ENCODE measurements at regions not wholly inside any gene's neighbourhood (a gene's known extent, or its start where the extent isn't known, plus 50 kb on each side); places are given as distances from the start of the nearest gene placed in this dataset.
A peak's percentile ranks its signal among the peaks of the same experiment; 100 is the strongest.

GRCh38 chr14:105843444-105844046, 317.2 kb downstream of the TMEM121 start:
- DNase-seq (ENCODE audit: low spot score) = no peak

GRCh38 chr14:105844047-105844630, 317.8 kb downstream of the TMEM121 start:
- DNase-seq (ENCODE audit: low spot score) = peak; percentile 7

DNA sequence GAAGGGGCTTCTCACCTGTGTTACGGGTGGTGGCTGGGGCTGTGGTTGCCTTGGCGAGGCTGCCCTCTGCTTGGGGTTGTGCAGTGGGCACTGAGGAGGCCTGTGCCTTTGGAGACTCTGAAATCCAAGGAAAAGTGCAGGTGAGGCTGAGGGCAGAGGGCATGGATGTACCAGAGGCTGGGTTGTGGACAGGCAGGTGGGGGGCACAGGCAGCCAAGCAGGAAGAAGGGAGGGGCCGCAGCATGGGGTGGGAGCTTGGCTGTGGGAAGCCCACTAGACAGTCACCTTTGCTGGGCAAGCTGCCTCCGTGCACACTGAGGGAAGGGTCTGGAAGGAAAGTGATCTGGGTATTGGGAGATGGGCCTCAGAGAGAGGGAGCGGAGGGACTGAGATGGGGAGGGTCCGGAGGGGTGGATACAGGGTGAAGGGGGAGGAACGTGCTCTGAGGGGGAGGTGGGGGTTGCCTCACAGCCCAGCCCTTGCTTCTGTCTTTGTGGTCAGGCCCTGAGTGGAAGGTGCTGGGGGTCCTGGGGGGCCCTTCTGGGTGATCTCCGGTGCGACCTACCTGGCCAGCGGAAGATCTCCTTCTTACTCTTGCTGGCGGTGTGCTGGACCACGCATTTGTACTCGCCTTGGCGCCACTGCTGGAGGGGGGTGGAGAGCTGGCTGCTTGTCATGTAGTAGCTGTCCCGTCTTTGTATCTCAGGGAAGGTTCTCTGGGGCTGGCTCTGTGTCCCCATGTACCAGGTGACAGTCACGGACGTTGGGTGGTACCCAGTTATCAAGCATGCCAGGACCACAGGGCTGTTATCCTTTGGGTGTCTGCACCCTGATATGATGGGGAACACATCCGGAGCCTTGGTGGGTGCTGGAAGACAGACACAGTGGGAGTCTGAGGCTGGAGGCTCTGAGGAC, 318.7 kb downstream of the TMEM121 start:
- DNase-seq (ENCODE audit: low spot score) = peak; percentile 5

- DNase-seq (ENCODE audit: low spot score) = no peak
Measured at GRCh38 chr14:105845725-105846309, 319.4 kb downstream of the TMEM121 start.

- no peak for DNase-seq (ENCODE audit: low spot score)
Measured at GRCh38 chr14:105846312-105846711, 319.9 kb downstream of the TMEM121 start.

DNA sequence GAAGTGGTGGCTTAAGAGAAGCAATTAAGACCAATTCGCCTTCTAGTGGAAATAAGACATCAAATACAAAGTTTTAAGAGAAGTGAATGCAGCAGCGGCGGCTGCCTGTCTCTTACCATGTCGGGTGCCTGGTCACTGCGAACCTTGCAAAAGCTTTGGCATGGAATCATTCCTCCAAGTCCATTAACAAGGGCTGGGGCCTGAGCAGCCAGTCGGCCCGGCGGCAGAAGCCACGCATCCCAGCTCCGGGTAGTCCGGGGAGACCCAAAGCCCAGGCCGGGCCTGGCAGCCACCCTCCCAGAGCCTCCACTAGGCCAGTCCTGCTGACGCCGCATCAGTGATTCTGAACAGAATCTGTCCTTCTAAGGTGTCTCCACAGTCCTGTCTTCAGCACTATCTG, 321.0 kb downstream of the TMEM121 start:
- no peak for DNase-seq (ENCODE audit: low spot score)

- no peak for DNase-seq (ENCODE audit: low spot score)
Measured at GRCh38 chr14:105848570-105848969, 322.2 kb downstream of the TMEM121 start.

- DNase-seq (ENCODE audit: low spot score) = peak; percentile 5
Measured at GRCh38 chr14:105849933-105850626, 323.7 kb downstream of the TMEM121 start.

DNA sequence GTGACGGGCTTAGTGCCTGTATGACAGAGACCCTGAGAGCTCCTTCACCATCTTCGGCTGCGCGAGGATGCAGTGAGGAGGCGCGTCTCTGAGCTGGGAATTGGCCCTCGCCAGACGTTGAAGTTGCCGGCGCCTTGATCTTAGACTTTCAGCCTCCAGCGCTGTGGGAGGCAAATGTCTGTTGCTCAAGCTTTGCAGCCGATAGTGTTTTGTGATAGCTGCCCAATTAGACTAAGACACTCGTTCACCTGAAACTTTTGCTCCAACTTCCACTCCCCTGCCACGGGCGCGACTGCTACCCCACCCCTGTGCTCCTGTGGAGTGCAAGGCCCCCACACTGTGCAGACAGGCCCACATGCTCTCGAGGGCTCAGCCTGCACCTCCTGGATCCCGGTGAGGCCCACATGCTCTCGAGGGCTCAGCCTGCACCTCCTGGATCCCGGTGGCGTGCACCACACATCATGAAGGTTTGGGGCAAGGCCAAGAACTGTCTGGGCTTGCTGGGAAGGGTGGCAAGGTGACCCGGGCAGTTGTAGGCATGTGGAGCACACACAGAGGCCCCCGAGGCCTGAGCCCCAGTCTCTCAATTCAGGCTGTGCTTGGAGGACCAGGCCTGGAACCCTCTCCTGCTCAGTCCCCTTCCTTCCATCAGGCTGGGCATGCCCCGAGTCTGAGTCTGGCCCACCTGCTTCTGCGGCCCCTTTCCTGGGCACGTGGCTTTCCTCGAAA, 324.6 kb downstream of the TMEM121 start:
- peak; percentile 6 for DNase-seq (ENCODE audit: low spot score)

DNA sequence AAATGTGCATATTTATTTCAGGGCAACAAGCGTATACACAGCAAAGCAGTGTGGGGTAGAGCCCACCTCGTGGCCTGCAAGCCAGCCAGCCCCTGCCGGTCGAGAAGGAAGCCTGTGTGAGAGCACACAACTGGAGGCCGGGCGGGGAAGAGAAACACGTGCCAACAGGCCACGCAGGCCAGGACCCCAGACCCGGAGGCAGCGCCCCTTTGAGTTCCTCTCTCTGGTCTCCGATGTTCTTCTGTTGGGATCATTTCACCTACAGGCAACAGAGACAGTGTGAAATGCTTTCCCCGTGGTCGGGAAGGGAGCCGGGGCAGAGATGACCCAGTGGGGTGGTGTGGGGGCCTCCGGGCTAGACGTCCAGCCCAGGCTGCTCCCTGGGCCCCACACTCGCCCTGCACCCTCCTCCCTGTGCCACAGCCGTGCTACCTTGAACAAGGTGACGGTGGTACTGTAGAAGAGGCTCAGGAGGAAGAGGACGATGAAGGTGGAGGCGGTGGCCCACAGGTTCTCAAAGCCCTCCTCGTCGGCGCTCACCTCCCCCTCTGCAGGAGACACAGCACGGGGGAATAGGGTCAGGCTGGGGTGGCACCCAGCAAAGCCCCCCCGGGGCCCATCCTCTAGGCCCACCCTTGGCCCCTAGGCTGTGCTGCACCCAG, 325.5 kb downstream of the TMEM121 start:
- no peak for DNase-seq (ENCODE audit: low spot score)

DNA sequence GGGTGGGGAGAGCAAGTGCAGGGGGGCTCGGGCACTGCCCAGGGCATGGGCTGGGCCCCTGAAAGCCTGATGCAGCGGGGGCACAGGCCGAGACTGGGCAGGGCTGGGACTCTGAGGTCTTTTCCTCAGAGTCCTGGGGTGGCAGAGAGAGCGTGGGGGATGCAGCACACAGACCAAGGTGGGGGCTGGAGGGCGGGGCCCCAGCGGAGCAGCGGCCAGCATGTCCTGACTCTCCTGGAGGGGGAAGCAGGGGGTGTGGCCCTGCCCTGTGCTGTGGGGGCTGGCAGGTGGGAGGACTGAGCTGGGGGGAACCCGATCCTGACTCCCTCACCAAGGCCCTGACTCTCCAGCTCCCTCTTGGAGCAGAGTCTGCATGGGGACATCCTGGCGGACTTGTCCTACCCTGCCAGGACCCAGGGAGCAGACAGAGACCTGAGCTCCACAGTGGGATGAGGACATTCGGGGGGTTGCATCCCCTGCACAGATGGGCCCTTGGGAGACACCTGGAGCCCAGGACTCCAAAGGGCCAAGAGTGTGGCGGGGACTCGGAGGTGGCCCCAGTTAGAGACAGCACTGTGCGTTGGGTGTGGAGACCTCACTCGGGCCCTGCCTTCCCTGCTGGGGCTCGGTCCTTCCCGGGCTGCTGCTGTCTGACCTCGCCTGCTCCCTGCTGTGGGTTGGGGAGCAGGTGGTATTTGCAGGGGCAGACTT, 326.1 kb downstream of the TMEM121 start:
- DNase-seq (ENCODE audit: low spot score) = no peak

DNA sequence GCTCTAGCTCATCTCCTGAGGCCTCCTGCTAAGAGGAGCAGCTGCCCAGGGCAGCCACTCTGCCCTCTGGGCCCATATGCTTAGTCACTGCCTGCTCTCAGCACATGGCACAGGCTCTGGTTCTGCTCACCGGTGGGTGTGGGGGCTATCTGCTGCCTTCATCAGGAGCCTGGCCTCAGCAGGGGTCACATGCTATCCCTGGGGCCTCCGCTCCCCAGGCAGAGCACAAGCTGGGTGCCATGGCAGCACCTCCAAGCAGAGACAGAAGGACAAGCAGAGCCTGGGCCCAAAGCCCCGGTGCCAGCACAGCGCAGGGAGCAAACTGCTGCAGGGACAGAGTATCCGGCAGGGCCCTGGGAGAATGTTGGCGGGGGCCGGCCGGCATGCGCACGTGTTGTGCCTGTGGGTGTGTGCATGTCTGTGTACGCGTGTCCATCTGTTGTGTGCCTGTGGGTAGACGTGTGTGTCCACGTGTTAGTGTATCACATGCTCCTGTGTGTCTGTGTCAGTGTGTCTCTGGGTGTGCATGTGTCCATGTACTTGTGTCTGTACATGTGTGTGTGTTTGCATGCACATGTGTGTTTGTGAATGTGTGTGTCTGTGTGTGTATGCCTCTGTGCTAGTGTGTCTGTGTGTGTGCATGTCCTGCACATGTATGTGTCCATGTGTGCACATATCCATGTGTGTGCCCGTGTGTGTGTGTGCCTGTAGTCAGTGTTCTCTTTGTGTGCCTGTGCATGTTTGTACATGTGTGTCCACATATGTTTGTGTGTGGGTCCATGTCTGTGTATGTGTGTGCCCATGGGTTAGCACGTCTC, 326.9 kb downstream of the TMEM121 start:
- DNase-seq (ENCODE audit: low spot score) = peak; percentile 9

DNA sequence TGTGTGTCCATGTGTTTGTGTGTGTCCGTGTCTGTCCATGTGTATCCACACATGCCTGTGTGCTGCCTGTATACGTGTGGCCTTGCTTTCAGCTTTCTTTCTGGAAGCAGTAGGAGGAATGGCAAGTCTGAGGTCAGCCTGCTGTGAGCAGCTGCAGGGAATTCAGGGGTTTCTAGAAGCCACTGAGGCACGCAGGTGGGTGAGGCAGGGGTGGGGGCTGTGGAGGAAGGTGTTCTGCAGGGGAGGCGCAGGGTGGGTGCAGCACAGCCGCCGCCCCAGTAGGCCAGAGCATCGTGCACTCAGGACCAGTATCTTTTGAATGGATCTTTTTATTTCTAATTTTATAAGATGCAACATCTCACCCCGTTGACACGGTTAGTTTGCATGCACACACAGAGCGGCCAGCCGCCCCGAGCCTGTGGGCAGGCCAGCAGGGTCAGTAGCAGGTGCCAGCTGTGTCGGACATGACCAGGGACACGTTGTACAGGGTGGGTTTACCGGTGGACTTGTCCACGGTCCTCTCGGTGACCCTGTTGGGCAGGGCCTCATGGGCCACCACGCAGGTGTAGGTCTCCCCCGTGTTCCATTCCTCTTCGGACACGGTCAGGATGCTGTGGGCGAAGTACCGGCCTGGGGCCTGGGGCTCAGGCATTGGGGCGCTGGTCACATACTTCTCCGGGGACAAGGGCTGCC, 327.7 kb downstream of the TMEM121 start:
- no peak for DNase-seq (ENCODE audit: low spot score)

DNA sequence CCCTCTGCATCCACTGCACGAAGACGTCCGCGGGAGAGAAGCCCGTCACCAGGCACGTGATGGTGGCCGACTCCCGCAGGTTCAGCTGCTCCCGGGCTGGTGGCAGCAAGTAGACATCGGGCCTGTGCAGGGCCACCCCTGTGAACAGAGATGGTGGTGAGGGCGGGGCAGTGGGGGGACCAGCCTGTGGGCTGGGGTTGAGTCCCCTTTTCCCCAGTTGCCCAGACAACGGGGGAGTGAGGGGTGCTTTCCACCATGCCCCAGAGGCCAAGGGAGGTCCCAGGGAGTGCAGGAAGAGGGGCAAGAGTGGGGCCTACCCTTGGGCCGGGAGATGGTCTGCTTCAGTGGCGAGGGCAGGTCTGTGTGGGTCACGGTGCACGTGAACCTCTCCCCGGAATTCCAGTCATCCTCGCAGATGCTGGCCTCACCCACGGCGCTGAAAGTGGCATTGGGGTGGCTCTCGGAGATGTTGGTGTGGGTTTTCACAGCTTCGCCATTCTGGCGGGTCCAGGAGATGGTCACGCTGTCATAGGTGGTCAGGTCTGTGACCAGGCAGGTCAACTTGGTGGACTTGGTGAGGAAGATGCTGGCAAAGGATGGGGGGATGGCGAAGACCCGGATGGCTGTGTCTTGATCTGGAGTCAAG, 328.3 kb downstream of the TMEM121 start:
- DNase-seq (ENCODE audit: low spot score) = no peak

DNA sequence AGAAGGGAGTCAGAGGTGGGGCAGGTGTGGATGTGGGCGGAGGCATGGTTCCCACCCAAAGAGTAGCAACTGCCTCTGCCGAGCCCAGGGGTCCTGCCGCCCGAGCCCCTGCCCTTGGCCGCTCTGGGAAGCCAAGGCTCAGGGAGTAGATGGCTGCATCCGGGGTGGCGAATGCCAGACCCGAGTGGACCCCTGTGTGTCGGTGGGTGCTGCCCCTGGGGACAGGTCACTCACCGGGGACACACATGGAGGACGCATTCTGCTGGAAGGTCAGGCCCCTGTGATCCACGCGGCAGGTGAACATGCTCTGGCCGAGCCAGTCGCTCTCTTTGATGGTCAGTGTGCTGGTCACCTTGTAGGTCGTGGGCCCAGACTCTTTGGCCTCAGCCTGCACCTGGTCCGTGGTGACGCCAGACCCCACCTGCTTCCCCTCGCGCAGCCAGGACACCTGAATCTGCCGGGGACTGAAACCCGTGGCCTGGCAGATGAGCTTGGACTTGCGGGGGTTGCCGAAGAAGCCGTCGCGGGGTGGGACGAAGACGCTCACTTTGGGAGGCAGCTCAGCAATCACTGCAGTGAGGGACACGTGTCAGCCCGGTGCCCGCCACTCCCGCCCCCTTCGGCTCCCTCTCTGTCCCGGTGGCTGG, 329.0 kb downstream of the TMEM121 start:
- no peak for DNase-seq (ENCODE audit: low spot score)

GRCh38 chr14:105855893-105856675, 329.7 kb downstream of the TMEM121 start:
- no peak for DNase-seq (ENCODE audit: low spot score)
